Stimulated activated CD4-positive, alpha-beta T cell treated with anti-CD3 and anti-CD28 coated beads, Interleukin-2, amount 100 ng/mL, for 48 hours (primary cell): ENCODE measurements at regions not wholly inside any gene's neighbourhood (a gene's known extent, or its start where the extent isn't known, plus 50 kb on each side); places are given as distances from the start of the nearest gene placed in this dataset.
"Not testable (repeated sequence)": the region's sequence is repeated elsewhere in the genome, so short reads cannot be mapped to it uniquely, and the experiment has no call there.

Experiments used
- DNase-seq, 2 donors: peaks; one replicate each; pipeline ENCODE4 v3.0.0-alpha.2; 2020

DNA sequence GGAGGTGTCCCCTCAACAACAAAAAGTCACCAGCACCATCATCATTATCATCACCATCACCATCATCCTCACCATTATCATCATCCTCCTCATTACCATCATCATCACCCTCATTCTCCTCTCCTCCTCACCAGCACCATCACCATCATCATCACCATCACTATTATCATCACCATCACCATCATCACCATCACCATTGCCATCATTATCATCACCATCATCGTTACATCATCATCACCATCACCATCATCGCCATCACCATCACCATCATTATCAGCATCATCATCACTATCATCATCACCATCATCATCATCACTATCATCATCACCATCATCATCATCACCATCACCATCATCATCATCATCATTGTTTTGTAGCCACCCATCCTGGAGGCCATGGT lies 212.6 kb downstream of the MN1 start:
- no peak for DNase-seq

DNA sequence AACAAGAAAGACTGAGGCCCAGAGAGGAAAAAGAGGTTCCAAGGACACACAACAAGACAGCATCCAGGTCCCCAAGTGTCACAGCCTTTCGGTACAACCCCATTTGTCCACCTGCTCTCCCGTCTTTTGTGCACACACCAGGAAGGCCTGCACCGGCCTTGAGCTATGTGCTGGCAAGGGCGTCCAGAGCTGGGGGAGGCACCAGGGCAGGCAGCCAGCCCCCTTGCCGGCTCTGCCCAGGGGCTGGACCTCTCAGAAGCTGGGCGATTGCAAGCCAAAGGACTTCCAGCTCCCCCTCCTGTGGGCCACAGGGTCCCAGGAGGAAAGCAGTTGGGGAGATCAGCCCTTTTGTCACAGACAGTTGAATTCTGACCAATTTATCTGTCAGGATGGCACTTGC lies 210.5 kb downstream of the MN1 start:
- DNase-seq: no peak

DNA sequence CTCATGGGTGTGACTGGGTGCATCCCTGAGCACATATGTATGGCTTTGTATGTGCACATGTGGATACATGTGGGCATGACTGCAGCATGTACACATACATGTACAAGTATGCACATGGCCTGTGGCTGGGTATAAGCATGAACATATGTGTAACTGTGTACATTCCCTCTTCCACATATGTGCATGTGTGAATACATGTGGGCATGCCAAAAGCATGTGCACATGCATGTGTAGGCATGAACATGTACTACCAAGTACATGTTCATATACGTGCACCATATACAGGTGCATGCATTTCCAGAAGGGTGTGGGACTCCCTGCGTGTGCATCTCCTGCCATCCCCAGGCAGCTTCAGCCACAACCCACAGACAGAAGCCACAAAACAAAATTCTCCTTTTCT lies 208.2 kb downstream of the MN1 start:
- no peak for DNase-seq

DNA sequence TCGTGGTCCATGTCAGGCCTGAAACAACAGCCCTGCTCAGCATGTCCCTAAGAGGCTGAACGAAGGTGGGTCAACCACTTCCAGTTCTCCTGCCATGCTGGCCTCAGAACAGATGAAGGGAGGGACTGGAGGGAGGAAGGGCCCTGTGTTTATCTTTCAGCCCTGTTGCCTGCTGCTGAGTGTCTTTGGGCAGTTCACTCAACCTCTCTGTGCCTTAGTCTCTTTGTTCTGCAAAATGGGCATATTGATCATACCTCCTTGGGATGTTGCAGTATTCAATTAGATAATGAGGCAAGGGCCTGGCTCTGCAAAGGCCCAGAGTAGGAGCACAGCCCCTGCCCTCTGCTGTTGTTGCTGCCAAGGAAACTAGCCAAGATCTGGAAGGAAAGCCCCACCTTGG lies 207.5 kb downstream of the MN1 start:
- no peak for DNase-seq

DNA sequence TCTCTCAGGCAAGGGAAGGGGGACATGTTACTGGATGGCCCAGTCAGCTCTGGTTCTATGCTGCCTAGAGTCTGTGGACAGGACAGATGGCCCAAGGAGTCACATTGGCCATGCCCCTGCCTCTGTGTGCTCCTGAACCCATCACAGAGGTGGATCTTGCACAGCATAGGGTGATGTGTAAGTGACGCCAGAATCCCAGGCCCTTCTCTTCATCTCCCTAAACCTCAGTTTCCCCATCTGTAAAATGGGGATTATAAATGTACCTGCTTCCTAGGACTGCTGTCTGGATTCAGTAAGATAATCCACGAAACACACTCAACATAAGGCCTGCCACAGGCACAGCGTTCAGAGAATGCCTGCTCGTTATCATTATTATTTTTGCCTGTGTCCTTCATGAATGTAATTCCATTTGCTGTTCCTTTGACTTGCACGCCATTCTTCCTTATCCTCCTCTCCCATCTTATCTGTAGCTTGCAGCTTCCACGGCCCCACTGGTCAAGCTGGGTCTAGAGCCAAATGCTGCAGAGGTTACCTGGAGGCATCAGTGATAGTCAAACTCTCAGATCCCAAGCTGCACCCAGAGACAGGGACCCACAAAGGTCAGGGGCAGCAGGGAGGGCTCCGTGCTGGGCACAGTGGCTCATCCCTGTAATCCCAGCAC lies 207.0 kb downstream of the MN1 start:
- DNase-seq: no peak

DNA sequence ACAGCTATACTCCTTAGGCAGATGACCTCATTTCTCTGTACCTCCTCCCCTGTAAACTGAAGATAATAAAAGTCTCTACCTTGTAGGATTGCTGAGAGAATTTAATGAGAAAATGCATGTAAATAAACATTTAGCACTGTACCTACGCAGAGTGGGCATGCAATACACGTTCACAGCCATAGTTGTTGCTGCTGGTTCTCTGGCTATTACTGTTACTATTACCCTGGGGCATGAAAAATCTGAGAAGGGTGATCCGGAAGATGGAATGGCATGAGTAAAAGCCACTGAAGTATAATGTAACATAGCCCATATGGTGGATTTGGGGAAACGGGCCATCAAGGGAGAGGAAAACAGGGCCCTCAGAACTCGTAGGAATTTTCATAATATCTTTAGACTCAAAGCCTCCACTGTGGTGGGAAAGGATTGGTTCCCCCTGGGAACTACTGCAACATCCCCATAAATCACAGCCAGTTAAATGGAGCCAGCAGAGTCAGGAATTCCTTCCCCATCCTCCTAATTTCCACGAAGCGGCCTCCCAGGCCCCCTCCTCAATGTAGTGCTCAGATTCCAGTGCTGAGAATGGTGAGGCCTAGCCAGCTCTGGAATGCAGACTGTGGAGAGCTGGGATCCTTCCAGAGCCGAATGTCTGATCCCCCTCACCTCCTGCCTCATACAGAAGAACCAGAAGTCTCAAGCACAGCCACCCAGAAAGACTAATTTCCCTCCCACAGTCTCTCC lies 205.3 kb downstream of the MN1 start:
- no peak for DNase-seq

DNA sequence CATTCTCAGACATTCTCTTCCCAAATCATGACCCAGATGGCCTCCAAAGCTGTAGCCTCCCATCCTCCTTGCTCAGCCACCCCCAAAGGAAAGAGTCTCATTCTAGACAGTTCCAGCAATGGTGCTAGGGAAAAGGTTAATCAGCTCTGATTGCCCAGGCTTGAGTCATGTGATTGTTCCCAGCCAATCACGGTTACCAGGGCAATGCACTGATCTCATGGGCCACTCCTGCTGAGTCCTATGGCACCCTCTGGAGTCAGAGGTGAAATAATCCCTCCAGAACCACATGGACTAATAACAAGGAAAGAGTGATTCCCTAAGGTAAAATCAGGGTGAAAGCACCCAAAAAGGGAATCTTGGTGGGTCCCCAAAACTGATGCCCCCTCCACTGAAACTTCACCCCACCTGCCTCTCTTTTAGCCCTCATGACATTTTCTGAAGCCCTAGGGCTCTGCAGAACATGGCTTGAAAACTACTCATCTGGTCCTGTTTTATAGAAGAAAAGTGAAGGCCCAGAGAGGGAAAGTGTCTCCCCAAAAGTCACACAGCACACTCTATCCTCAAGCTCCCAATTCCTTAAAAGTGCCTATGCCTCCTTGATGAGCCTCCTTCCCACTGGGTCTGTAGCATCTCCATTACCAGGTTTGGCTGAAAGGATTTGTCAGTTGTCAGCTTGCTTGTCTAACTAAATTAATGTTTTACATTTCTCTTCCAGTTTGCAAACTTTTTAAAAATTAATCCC lies 203.7 kb downstream of the MN1 start:
- DNase-seq: no peak

DNA sequence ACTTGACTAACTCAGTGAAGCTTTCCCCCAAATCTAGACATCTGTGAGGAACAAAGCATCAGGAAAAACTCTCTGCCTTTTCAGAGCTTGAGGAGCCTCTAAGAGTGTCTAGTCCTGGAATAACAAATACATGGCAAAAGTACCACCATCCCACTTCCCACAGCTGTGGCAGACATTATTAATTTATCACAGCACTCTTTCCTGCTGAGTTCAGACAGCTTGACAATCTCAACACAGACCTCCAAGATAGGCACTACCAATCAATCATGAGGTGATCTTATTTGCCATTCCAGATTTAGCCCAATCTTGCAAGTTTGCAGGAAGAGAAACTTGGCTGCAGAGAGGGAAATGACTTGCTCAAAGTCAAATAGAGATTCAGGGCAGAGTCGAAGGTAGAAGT lies 202.8 kb downstream of the MN1 start:
- no peak for DNase-seq

DNA sequence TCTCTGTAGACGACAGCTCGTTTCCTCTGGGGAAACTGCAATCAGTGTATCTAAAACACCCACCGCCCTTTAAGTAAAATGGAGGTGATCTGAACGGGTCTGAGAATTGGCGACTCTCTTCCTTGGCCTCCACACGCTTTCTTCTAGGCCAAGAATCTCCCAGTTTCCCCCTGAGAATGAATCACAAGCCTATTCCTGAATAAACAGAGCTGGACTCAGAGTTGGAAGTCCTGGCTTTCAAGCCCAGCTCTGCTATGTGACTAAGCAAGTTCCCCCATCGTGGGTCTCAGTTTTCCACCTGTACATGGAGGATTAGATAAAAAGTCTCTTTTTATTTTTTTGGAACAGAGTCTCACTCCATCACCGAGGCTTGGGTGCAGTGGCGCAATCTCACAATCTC lies 200.4 kb downstream of the MN1 start:
- DNase-seq: no peak

DNA sequence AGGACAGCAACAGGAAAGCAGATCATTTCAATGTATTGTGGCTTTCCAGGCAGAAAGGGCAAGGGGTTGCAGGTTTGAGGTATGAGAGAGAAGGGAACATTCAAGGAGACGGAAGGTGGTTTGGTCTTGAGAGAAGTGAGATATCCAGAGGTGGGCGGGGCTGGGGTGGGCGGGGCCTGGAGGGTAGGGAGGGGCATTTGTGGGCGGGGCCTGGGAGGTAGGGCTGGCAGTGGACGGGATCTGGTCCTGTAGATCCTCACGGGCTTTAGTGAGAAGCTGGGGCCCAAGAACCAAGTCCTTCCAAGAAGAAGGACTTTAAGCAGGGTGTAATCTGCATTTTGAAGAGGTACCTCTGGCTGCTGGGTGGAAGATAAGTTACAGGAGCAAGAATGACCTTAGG lies 199.2 kb downstream of the MN1 start:
- DNase-seq: no peak

DNA sequence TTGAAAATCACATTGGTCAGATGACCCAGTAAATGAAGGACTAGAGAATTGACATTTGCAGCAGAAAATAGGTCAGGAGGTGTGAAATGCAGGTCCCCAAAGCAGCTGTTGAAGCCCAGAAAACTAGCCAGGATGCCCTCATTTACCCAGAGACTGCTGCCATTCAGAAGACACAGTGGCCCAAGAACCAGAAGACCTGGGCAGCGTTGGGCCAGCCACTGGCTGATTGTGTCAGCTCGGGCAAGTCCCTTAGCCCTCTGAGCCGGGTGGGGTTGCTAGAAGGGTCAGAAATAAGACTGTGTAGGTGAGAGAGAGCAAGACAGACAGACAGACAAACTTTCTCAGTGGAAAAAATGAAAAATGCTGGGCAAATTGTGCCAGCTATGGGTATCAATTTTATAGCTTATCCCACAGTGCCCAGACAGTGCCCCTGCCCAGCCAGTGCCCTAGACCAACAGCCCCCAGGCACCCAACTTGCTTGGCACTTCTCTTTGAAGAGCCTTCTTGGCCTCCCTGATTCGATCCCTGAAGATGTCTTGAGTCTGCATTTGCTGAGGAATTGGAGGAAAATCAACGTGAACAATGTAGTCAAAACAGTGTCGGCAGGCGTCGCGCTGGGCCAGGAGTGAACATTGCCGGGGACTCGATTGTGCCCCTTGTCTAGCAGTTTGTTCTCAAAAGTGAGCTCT lies 198.3 kb downstream of the MN1 start:
- no peak for DNase-seq

DNA sequence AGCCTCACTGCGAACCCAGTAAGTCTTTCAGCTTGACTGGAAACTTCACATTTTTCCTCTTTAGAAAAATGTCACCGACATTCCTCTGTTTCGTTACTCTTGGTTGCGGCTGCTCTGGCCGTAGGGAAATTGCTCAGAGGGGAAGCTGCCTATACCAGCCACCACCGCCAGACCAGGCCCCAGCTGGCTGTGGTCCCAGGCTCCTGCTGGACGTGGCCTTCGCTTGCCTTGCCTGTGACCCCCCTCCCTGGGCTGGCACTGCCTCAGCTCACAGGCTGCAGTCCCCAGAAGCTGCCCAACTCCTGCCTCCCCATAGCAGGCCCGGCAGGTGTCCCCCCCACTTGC lies 197.8 kb downstream of the MN1 start:
- DNase-seq: no peak

DNA sequence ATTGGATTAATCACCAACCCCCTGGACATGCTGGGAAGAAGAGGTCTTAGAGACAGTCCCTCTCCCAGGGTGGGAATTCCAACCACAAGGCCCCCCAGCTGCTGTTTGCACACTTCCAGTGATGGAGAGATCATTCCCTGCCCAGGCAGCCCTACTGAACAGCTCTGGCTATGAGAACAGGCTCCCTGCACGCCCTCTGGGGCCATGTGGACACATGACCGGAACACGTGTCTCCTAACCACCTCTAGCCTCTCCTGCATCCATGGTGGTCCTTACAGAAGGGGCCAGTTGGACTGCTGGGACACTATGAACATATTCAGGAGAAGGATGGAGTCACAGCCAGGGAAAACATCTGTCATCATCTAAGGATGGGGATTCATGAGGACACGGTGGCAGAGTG lies 196.2 kb downstream of the MN1 start:
- DNase-seq: no peak

DNA sequence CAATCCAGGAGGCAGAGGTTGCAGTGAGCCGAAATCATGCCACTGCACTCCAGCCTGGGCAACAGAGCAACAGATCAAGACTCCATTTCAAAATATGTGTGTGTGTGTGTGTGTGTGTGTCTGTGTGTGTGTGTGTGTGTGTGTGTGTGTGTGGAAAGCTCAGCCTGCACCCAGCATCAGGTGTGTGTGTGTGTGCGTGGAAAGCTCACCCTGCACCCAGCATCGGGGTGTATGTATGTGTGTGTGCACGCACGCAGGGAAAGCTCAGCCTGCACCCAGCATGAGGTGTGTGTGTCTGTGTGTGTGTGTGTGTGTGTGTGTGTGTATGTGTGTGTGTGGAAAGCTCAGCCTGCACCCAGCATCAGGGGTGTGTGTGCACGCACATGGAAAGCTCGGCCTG lies 193.8 kb downstream of the MN1 start:
- DNase-seq: not testable (repeated sequence)

DNA sequence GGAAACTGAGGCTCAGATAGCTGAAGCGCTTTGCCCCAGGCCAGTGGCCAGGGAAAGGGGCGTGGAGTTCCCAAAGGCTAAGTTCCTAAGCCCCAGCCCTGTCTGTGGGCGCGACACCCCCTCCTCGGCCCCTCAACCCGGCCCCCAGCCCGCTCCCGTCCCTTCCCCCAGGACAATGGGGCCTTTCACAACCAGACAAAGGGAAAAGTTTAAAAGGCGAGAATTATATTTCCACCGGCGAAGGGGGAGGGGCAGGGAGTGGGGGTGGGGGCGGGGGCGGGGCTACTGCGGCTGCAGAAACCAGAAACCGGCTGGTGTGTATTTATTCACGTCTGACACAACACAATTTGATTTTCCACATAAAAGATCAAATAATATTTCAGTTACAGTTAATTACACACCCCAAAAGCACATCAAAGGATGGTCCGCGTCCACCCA lies 192.1 kb downstream of the MN1 start:
- no peak for DNase-seq

DNA sequence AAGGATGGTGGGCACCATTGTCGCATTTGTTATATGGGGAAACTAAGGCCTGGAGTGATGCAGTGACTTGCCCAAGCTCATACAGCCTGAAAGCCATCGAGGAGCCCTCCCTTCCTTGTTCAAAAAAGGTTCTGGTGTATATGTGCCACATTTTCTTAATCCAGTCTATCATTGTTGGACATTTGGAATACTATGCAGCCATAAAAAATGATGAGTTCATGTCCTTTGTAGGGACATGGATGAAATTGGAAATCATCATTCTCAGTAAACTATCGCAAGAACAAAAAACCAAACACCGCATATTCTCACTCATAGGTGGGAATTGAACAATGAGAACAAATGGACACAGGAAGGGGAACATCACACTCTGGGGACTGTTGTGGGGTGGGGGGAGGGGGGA lies 191.4 kb downstream of the MN1 start:
- DNase-seq: not testable (repeated sequence)

DNA sequence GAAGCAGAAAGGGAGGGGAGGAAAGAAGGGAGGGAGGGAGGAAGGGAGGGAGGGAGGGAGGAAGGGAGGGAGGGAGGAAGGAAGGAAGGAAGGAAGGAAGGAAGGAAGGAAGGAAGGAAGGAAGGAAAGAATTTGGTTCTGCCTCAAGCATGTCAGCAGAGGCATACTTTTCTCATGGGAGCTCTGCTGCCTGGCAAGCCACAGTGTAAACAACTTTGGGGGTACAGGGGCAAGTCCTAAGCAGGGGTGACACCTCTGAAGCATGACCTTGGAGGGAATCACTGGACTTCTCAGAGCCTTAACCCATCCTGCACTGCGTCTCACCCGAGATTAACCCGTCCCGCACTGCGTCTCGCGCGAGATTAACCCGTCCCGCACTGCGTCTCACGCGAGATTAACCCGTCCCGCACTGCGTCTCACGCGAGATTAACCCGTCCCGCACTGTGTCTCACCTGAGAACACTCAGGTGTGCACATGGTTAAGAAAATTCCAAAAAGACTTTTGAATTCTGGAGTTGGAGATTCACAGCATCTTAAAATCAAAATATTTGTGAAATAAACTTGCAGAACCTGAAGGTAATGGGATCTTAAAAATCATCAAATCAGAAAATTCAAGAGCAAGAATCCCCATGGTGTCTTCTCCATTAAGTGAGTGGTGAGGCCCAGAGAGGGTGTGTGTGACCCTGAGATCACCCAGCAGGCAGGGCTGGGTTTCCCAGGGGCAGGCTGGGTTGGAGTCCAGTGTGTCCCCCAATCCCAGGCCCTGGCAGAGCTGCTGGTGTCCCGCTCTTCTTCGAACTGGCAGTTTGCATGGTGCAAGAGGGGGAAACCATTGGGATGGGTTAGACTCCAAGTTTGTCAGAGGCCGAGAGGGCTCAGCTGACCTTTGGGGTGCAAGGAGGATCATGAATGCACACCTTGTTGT lies 190.4 kb downstream of the MN1 start:
- no peak for DNase-seq

DNA sequence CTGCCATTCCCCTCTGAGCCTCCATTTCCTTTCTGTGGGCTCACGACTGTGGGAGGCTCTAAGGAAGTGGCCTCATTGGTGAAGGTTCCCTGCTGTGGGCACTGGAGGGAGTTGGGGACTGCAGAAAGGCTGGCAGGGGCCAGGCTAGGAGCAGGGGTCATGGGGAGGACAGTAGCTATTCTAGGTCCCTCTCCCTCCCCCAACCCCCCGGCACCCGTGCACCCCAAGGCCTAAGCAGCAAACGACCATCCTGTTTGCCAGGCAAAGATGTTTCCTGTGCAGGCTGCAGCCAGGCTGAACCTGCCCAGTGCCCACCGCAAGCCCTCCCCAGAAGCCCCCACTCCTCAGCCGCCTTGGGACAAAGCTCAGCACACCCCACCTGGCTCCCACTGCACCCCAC lies 189.4 kb downstream of the MN1 start:
- no peak for DNase-seq

DNA sequence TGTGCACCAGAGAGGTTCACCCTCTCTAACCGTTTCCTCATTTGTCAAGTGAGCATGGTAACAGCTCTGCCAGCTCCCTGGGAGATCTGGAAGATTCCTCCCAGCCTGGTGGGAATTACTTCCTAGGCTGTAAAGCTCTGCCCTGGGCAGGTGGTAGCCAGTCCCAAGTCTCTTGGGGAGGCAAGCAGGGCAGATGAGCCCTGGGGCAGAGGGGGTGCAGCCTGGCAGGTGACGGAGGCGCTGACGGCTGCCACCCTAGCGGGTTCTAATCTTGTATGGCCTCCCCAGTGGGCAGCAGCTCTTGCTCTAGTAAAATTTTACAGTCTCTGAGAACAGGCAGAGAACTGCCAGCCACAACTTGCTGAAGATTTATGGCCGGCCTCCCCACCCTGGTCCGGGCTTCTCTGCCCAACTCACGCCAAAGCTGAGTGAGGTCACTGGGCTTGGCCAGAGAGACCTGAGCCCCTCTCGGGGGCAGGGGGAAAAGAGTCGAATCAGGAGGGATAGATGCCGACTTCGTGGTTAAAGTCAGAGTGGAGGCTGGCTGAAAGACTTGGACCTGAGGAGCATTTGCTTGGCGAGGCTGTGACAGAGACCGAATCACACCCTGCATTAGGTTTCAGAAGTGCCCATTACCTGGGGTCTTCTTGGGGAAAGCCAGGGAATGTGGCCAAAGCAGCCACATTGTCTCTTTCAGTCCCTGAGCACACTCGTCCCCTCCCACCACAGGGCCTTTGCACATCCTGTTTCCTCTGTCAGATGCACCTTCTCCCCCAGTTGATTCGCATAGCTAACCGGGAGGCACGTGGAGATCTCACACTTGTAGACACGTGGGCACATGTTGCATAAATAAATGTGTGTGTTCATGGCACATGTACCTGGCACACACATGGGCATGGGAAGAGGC lies 188.2 kb downstream of the MN1 start:
- DNase-seq: no peak

DNA sequence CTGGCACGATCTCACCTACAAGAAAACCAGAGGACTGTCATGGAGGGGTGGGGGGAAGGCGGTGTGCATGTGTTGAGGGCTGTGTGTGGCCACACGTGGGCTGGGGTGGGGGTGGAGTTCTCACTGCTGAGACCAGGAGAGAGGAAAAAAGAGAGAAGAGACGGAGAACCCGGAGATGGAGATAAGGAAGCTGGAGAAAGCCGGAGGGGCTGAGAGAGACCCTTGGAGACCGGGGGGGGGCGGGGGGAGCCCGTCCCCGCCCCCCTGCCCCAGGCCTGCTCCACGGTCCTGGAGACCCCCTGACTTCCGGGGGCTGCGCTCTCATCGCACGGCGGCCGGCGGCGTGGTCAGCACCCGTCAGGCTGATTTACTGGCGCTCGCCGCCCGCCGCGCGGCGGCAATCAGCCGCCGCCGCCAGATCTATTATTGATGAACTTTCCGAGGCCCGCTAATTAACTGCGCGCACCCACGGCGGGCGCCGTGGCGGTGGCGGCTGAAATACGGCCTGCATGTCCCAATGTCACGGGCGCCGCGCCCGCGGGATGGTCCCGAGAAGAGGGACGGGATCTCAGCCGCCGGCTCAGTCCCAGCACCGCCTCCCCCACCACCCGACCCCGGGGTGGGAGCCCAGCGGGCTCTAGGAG lies 187.4 kb downstream of the MN1 start:
- no peak for DNase-seq

DNA sequence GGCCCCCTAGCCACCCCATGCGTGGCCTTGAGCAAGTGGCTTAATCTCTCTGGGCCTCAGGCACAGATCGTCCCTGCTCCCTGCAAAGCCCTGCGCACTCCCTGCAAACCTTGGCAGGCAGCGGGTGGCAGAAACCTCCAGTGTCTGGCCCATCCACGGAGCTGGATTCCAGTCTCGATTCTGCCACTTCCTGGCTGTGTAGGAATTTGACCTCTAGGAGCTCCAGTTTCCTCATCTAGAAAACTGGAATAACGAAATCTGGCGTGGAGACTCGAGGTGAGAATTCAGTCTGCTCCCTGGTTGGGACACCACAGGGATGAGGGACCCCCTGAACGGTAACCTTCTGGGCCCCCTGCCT lies 186.9 kb downstream of the MN1 start:
- DNase-seq: no peak
